ENCODE measurements at regions not wholly inside any gene's neighbourhood (a gene's known extent, or its start where the extent isn't known, plus 50 kb on each side); places are given as distances from the start of the nearest gene placed in this dataset.

DNA sequence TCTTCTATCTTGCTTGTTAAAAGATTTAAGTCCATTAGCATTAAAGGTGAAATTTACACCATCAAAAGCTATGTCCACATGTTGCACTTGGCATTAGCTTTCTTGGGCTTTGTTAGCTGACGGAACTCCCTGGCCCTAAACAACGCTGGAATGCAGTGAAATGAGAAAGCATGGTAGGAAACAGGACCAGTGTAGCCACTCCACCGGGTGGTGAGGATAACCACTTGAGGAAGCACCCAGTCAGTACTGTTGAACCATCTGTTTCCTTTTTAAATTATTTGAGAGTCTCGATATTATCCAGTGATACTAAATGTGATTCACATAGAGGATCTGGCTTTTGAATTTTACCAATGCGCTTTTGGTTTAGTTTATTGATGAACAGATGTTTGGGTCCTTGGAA, 374.9 kb upstream of the NOX3 start:
- TF ChIP-seq, protein P1, sequence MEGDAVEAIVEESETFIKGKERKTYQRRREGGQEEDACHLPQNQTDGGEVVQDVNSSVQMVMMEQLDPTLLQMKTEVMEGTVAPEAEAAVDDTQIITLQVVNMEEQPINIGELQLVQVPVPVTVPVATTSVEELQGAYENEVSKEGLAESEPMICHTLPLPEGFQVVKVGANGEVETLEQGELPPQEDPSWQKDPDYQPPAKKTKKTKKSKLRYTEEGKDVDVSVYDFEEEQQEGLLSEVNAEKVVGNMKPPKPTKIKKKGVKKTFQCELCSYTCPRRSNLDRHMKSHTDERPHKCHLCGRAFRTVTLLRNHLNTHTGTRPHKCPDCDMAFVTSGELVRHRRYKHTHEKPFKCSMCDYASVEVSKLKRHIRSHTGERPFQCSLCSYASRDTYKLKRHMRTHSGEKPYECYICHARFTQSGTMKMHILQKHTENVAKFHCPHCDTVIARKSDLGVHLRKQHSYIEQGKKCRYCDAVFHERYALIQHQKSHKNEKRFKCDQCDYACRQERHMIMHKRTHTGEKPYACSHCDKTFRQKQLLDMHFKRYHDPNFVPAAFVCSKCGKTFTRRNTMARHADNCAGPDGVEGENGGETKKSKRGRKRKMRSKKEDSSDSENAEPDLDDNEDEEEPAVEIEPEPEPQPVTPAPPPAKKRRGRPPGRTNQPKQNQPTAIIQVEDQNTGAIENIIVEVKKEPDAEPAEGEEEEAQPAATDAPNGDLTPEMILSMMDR (IDR thresholded peaks at IDR 0.05): no peak
- TF ChIP-seq POLR2AphosphoS5 (IDR thresholded peaks at IDR 0.05): no peak

Measured in stomach (tissue), 4 donors.